OCI-LY7 (cell line): ENCODE measurements at regions not wholly inside any gene's neighbourhood (a gene's known extent, or its start where the extent isn't known, plus 50 kb on each side); places are given as distances from the start of the nearest gene placed in this dataset.
"Not testable (repeated sequence)": the region's sequence is repeated elsewhere in the genome, so short reads cannot be mapped to it uniquely, and the experiment has no call there.

Source experiments
- CTCF ChIP-seq: fragments of 200-600 bp; sonication (generic); conservative IDR thresholded peaks from 2 replicates; pipeline ENCODE4 v1.5.1; 2014; ENCODE audit warnings: mild to moderate bottlenecking, antibody characterized with exemption, low read length, moderate library complexity, mixed read lengths
- EZH2phosphoT487 ChIP-seq: fragments of 200-600 bp; sonication (generic); IDR thresholded peaks from 2 replicates; pipeline ENCODE4 v1.6.1; 2018; ENCODE audit warnings: low read depth, borderline replicate concordance, mild to moderate bottlenecking, mixed run types, antibody characterized with exemption, low read length, moderate library complexity, mixed read lengths

- not testable (repeated sequence) for TF ChIP-seq CTCF, EZH2phosphoT487
Observed at GRCh38 chr18:10134749-10135148, 220.9 kb downstream of the VAPA start.
